CD1c-positive myeloid dendritic cell (primary cell): ENCODE measurements at regions not wholly inside any gene's neighbourhood (a gene's known extent, or its start where the extent isn't known, plus 50 kb on each side); places are given as distances from the start of the nearest gene placed in this dataset.
"Not testable (repeated sequence)": the region's sequence is repeated elsewhere in the genome, so short reads cannot be mapped to it uniquely, and the experiment has no call there.

Source experiments
- DNase-seq: peaks from one replicate; pipeline ENCODE4 v3.0.0-alpha.2; 2016; ENCODE audit errors: extremely low spot score

DNA sequence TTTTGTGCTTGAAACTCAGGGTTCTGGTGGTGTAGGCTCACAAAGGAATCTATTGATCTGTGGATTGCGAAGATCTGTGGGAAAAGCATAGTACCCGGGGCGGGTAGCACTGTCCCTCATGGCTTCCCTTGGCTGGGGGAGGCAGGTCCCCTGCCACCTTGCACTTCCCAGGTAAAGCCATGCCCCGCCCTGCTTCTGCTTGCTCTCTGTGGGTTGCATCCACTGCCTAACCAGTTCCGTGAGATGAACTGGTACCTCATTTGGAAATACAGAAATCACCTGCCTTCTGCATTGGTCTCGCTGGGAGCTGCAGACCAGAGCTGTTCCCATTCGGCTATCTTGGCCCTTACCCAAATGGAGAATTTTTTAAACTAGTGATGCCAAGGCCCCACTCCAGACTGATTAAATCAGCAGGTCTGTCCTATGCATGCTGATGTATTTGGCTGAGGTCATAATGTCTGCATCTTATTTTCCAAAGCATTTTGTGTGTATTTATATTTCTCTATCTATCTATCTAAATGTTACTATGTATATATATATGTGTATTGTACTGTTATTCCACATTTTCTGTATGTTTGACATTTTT lies 65.5 kb upstream of the SLC7A14 start:
- DNase-seq: no peak

DNA sequence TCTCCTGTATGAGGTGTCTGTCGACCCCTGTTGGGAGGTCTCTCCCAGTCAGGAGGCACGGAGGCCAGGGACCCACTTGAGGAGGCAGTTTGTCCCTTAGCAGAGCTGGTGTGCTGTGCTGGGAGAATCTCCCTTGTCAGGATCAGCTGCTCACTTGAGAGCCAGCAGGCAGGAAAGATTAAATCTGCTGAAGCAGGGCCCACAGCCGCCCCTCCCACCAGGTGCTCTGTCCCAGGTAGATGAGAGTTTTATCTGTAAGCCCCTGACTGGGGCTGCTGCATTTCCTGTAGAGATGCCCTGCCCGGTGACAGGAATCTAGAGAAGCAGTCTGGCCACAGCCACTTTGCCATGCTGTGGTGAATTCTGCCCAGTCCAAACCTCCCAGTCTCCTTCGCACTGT lies 64.7 kb upstream of the SLC7A14 start:
- not testable (repeated sequence) for DNase-seq

DNA sequence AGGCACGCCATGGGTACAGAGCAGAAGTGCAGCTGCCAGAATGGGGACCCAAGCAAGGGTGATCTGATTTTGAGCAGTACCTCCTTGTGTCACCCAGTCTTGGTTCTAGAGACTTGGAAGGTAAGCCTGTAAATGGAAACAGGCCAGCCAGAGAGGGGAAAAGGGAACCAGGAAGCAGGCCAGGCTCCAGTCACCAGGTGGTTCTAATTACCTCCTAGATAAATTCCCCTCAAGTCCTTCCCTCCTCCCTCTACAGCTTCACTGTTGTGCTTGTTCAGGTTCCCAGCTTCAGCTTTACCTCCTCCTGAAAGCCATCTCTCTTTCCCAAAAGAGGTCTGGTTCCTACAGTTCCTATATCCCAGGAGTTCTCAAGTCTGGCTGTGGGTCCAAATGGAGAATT lies 58.8 kb upstream of the SLC7A14 start:
- no peak for DNase-seq

DNA sequence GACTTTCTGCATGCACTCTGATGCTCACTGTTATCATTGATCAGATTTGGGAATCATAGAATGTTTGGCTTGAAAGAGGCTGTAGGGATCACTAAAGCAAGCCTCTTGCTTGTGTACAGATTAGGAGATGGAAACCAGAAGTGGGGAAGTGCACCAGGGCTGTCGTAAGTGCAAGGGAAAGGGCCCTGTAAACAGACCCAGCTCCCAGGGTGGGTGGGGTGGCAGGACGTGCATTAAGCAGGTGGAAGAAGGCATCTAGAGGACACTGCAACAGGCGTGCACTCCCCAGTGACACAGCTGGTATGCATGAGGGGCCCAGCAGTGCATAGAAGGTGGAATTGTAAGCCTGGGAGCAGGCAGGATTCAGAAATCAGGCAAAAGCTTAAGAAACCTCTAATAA lies 58.0 kb upstream of the SLC7A14 start:
- no peak for DNase-seq

DNA sequence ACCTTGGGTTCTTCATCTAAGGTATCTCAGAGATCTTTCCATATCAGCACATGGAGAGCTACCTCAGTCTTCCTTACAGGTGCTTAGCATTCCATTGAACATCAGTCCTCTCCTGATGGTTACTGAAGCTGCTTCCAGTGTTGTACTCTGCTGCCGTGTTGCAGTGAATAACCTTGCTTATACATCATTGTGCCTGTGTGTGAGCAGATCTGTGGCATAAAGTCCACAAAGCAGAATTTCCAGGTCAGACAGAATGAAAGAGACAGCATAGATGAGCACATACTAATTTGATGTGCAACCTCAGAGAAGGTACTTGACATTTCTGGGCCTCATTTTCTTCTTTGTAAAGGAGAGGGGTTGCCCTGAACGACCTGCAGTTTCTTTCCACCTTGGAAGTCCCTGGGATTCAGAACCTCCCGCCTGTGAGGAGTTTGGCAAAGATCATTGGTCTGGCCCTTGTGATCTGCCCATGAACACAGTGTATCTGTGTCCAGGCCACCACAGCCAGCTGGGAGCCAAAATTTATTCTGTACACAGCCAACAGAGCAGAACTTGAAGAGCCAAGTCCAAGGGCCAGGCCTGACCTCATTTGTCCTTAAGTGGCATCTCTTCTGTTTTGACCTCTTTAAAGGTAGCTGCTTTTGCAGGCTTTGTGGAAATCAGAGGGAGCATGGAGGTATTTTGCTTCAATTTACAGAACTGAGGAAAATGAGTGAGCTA lies 57.2 kb upstream of the SLC7A14 start:
- DNase-seq: no peak

DNA sequence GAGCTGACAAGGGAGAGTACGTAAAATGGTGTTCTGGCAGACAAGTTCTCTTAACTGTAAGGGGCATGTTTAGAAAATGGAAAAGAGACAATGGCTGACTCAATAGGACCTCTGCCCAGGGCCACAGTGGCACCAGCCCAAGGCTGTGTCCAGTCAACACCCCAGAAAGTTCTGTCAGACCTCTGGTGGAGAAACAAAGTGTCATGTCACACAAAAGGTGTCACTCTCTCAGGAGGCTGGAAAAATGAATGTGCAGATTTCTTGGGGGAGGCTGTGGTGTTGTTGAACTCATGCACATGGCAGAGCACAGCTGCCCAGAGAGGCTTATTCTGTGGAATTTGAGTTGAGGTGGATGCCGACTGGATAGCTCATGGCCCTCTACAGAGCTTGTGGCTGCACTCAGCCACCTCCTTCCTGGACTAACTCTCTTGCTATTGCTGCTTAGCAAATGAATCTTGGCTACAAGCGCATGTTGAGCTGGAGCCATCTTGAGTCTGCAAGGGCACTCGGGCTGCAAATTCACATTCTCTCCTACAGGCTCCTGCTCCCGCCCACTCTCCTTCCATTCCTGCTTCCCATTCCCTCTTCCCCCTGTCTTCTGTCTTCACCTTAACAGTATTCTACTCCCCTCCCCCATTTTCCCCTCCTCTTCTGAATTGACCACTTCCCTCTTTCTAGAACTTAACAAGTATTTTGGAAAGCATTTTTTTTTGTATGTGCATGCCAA lies 55.8 kb upstream of the SLC7A14 start:
- DNase-seq: no peak

DNA sequence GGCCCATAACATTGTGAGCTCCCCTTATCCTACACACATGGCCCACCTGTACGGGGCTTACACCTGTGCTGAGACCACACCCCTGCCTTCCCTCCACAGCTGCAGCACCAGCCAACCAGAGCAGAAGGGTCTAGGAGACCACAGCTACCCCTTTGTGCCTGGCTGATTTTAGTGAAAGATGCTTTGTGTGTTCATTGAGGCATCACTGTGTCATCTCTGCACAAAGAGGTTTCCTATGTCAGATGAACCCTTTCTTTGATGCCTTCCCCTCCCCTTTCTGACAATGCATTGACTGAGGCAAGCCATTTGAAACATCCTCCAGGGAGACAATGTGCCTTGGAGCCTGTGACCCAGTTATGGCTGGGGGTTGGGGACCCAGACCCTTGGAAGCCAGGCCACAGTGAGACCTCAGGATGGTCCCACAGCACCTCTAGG lies 54.9 kb upstream of the SLC7A14 start:
- DNase-seq: no peak

DNA sequence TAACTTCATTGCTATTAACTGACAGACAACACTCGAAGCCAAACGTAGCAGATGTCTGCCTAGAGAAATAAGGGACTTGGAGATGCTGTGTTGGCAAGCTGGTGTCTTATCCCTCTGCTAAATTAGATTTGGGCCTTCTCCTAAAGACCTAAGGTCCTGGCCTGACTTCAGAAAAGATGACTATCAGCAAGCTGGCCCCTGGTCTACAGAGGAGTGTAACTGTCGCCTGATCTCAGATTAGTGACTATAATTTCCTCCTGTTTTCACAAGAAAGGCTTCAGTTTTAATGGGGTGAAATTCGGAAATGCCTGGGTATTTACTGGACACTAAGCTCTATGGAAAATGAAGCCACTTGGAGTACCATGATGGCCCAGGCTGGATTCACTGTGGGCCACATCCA lies 53.1 kb upstream of the SLC7A14 start:
- DNase-seq: no peak

DNA sequence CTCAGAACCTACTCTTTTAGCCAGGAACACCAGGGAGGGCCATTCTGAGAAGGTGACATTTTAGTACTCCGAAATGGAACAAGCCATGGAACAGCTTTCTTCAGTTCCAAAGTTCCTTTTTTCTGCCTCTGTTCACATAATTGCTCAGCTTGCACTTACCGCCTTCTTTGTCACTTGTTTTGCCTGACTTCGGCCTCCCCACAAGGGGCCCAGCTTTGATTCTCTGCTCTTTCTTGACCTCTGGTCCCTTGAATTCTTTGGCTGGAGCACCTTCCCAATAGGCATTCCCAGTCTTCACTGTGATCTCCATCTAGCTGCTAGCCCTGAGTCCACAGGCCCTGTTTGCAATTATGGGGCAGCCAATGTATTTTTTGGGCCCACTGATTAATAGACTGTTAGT lies 51.4 kb upstream of the SLC7A14 start:
- no peak for DNase-seq

DNA sequence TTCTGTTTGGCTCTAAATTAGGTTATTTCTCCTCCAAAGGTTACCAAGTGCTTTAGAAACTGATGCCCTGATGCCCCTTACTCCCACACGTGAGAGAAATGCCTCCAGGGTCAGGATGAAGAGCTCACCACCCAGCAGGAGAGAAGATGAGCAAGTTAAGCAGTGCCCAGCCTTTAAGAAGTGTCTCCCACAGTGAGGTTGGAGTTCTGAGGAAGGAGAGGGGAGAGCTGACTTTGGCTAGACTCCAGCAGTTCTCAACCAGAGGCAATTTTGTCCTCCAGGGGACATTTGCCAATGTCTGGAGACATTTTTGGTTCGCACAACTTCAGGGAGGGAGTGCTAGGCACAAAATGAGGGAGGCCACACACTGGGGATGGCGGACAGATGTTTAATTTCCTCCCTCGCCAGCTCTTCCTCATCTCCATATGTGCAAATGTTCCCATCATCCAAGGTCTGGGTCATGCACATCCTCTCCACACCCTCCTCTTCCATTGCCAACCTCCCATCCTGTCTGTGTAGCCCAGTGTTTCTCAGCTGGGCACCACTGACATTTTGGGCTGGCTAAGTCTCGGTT lies 50.6 kb upstream of the SLC7A14 start:
- DNase-seq: no peak
